GM19397 (cell line): ENCODE measurements at regions not wholly inside any gene's neighbourhood (a gene's known extent, or its start where the extent isn't known, plus 50 kb on each side); places are given as distances from the start of the nearest gene placed in this dataset.

ENCODE experiments used
- ATAC-seq: cut with Tn5 transposase; IDR thresholded peaks from one replicate; pipeline ENCODE4 v1.9.1; 2021; ENCODE audit warnings: mild to moderate bottlenecking, moderate library complexity; ENCODE audit not compliant: unreplicated experiment

- ATAC-seq, result no peak
Observed at GRCh38 chr5:165196961-165197360, 1691.5 kb downstream of the MAT2B start.

GRCh38 chr5:165201369-165201768, 1696.0 kb downstream of the MAT2B start:
- no peak for ATAC-seq

GRCh38 chr5:165201771-165202518, 1696.5 kb downstream of the MAT2B start:
- no peak for ATAC-seq

GRCh38 chr5:165202519-165202910, 1697.1 kb downstream of the MAT2B start:
- ATAC-seq, result no peak

GRCh38 chr5:165209101-165209727, 1703.8 kb downstream of the MAT2B start:
- ATAC-seq, result no peak

- ATAC-seq, result no peak
Observed at GRCh38 chr5:165224366-165225045, 1719.1 kb downstream of the MAT2B start.

- ATAC-seq, result no peak
Observed at GRCh38 chr5:165227515-165227914, 1722.1 kb downstream of the MAT2B start.

- ATAC-seq, result no peak
Observed at GRCh38 chr5:165228184-165228583, 1722.8 kb downstream of the MAT2B start.

- ATAC-seq, result no peak
Observed at GRCh38 chr5:165231821-165232508, 1726.5 kb downstream of the MAT2B start.

- no peak for ATAC-seq
Observed at GRCh38 chr5:165232509-165233028, 1727.2 kb downstream of the MAT2B start.

GRCh38 chr5:165241811-165242210, 1736.4 kb downstream of the MAT2B start:
- ATAC-seq, result no peak

GRCh38 chr5:165242646-165243045, 1737.2 kb downstream of the MAT2B start:
- no peak for ATAC-seq

GRCh38 chr5:165244407-165244806, 1739.0 kb downstream of the MAT2B start:
- no peak for ATAC-seq

GRCh38 chr5:165258197-165258771, 1752.9 kb downstream of the MAT2B start:
- no peak for ATAC-seq

- ATAC-seq, result no peak
Observed at GRCh38 chr5:165260426-165260825, 1755.0 kb downstream of the MAT2B start.

GRCh38 chr5:165263536-165263935, 1758.1 kb downstream of the MAT2B start:
- no peak for ATAC-seq

- no peak for ATAC-seq
Observed at GRCh38 chr5:165266939-165267338, 1761.5 kb downstream of the MAT2B start.

GRCh38 chr5:165272436-165272835, 1767.0 kb downstream of the MAT2B start:
- ATAC-seq, result no peak

GRCh38 chr5:165277661-165278060, 1772.2 kb downstream of the MAT2B start:
- ATAC-seq, result no peak

GRCh38 chr5:165282491-165282890, 1777.1 kb downstream of the MAT2B start:
- no peak for ATAC-seq

GRCh38 chr5:165286692-165287091, 1781.3 kb downstream of the MAT2B start:
- ATAC-seq, result no peak
